ENCODE measurements at regions not wholly inside any gene's neighbourhood (a gene's known extent, or its start where the extent isn't known, plus 50 kb on each side); places are given as distances from the start of the nearest gene placed in this dataset.

DNA sequence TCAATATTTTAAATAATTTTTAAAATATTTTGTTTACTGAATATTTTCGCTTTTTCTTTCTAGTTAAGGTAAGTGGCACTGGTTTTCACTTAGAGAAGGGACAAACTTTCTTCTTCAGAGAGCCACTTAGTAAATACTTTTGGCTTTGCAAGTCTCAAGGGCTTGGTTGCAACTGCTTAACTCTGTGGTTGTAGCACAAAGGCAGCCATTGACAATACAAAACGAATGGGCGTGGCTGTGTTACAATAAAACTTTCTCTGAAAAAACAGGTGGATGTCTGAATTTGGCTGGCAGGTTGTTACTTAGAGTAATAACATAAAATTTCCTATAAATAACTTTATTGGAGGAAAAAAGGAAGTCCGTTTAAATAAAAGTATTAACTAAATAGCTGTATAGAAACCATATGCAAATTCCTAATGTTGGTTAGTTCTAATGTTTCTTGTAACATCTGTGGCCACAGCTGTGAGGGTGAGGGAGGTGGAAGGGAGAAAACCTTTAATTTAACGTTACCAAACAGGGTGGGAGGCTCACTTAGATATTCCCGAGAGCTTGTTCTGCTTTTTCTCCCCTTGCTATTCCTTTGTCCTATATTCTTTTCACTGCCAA is 62.4 kb upstream of the TNP1 start:
- TF ChIP-seq, protein P1, sequence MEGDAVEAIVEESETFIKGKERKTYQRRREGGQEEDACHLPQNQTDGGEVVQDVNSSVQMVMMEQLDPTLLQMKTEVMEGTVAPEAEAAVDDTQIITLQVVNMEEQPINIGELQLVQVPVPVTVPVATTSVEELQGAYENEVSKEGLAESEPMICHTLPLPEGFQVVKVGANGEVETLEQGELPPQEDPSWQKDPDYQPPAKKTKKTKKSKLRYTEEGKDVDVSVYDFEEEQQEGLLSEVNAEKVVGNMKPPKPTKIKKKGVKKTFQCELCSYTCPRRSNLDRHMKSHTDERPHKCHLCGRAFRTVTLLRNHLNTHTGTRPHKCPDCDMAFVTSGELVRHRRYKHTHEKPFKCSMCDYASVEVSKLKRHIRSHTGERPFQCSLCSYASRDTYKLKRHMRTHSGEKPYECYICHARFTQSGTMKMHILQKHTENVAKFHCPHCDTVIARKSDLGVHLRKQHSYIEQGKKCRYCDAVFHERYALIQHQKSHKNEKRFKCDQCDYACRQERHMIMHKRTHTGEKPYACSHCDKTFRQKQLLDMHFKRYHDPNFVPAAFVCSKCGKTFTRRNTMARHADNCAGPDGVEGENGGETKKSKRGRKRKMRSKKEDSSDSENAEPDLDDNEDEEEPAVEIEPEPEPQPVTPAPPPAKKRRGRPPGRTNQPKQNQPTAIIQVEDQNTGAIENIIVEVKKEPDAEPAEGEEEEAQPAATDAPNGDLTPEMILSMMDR (IDR thresholded peaks at IDR 0.05) = no peak

DNA sequence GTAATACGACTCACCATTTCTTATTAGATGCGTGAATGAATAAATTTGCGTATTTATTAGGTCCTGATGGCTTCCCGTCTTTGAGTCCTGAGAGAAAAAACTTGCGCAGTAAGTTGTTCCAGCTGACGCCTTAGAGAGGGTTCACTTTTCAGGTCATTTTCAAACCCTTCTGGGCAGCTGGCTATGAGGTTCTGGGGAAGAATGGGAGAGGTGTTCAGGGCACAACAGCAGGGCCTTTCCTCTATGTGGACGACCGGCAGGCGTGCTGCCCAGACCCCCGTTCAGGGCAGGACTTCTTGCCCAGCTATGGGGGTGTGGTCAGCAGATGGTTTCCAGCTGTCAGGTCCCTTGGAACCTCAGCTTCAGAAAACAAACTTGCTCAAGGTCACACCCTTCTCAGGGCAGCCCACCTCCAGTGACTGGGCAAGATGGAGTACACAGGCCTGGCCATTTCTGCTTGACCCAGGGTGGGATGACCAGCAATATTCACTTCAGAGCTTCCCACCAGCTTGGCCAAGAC is 61.1 kb upstream of the TNP1 start:
- TF ChIP-seq, protein P1 (IDR thresholded peaks at IDR 0.05) = no peak

DNA sequence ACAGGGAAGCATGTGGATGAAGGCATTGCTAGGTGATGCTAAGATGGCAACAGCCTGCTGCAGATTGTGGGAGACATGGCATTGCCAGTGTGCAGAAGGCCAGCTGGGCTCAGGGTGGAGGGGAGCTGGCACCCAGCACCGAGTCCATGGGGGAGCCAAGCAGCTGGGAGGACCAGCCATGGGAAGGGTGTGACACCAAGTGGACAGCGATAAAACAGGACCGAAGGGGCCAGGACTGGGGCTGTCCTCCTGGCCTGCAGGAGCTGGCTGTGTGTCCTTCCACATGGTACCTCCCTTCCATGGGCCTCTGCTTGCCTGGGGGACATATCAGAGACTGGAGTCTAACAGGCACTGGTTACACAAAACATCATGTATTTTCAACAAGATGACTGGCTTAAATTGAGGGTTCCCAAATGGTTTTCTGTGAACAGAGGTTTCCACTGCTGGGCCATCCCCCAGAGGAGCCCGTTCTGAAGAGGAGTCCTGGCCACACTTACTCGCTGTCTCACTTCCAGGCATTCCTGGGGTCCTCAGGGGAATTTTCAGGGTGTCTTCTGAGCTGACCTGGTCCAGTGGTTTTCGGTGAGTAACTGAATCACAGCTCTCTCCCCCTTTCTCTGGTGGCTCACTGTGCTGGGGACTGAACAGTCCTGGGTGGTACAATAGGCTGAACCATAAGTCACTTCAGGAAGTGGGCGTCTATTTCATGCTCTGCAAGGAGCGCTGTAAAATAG is 60.4 kb upstream of the TNP1 start:
- TF ChIP-seq, protein P1 (IDR thresholded peaks at IDR 0.05) = no peak

DNA sequence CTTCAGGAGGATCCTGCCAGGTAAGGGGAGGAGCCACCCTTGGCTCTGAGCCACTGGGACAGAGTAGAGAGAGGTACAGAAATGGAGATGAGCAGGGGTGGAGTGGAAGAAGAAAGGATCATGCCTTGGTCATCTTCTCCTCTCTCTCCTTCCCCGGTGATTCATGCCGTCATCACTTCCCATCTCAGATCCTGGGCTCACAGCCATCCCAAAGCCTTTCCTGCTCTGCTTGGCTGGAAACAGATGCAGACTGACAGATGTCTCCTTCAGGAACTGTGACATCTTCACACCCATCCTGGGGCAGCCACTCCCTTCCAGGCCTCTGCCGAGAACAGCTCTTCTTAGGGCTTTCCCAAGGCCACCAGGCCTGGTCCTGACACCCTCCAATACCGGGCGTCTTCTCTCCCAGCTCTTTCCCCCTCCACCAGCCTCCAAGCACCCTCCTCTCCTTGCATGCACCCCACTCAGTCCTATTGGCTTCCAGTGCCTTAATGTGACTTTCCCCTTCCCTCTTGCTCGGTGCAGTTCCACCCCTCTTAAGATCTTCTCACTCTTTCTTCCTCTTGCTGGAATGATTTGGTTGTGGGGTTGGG is 58.3 kb upstream of the TNP1 start:
- TF ChIP-seq, protein P1 (IDR thresholded peaks at IDR 0.05) = no peak

DNA sequence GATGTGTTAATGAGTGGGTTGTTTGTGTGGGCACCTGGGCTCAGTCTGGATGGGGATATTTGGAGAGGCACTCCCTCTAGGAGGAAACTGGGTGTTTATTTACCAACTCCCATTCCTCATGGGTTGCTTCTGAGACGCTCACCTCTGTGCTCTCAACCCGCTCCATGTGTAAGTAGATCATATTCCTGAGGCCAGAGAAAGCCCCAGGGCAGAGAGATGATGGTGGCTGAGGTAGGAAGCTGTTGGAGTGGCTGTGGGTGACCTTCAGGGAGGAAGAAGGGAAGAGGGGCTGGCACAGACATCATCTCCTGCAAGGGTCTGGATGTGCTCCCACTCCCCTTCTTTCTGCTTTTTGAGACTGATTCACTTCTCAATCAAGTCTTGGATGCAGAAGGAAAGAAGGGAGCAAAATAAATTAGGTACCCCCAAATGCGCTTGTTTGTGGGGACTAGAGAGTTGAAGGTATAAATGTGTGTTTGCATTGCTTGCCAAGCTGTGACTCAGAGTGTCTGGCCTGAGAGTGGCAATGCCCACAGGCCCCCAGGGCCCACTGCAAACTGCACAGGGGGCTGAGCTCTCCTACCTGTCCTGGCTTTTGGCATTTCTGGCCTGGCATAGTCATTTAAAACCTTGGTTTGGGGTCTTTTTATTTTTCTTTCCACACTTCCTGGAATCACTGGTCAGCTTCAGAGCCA is 57.2 kb upstream of the TNP1 start:
- TF ChIP-seq, protein P1 (IDR thresholded peaks at IDR 0.05) = no peak

DNA sequence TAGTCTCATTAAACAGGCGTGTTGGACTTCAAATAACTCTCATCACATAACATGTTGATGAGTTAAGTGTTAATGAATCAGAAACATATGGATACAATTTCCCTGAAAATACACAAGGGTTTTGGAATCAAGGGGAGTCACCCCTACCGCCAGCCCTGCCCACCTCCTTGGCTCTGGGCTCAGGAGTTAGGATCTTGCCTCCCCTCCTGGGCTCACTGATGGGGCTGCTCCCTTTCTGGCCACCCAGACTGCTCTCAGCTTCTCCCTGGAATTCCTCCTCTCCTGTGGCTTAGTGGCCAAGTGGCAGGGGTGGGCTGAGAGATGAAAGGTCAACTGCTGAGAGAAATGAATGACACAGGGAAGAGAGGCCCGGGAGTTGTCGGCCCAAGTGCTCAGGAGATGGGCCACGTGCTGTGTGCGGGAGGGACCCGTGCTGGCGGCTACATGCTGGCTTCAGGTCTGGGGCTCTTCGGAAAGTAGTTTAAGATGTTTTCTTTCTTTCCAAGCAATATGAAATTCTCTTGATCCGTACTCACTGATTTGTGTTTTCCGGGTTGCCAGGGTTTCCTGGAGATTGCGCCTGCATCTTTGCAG is 55.8 kb upstream of the TNP1 start:
- TF ChIP-seq, protein P1 (IDR thresholded peaks at IDR 0.05) = no peak

DNA sequence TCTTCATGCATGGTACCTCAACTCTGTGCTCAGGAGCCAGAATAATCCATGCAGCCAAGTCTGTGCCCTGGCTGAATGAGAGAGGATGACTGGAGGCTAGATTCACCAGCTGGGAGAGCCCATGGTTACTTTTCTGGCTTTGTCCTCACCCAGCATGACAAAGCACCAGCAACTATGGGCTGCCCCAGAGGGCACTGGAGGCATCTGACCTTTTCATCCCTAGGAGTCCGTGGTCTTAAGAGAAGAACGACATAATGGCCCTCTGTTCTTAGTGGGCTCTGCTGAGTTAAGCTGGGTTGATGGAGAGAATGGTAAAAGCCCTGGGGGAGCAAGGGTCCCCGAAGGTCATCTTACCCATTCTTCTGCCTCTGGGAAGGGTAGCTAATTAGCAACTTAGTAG is 54.6 kb upstream of the TNP1 start:
- TF ChIP-seq, protein P1 (IDR thresholded peaks at IDR 0.05) = no peak
